SU-DHL-6 (cell line): ENCODE measurements at regions not wholly inside any gene's neighbourhood (a gene's known extent, or its start where the extent isn't known, plus 50 kb on each side); places are given as distances from the start of the nearest gene placed in this dataset.

Source experiments
- H2AFZ ChIP-seq: fragments of 200-600 bp; sonication (generic); 2 replicates; pipeline ENCODE4 v1.6.1; 2014; ENCODE audit warnings: low read depth, mild to moderate bottlenecking, moderate library complexity, mixed read lengths, antibody characterized with exemption, low read length; ENCODE audit not compliant: severe bottlenecking
- H3F3A ChIP-seq: fragments of 200-600 bp; shearing (Covaris generic); 2 replicates; pipeline ENCODE4 v1.6.0; 2016; ENCODE audit warnings: antibody characterized with exemption, mild to moderate bottlenecking; ENCODE audit not compliant: insufficient read depth
- H3K27ac ChIP-seq: fragments of 200-600 bp; sonication (generic); 2 replicates; pipeline ENCODE4 v1.5.1; 2016; ENCODE audit warnings: low read depth, mild to moderate bottlenecking, low read length, moderate library complexity, mixed read lengths
- H3K27me3 ChIP-seq: fragments of 200-600 bp; sonication (generic), shearing (Covaris generic); 2 replicates; pipeline ENCODE4 v1.6.0; 2014; ENCODE audit warnings: mild to moderate bottlenecking, low read length
- H3K36me3 ChIP-seq: fragments of 200-600 bp; sonication (generic); 2 replicates; pipeline ENCODE4 v1.6.1; 2014; ENCODE audit warnings: mild to moderate bottlenecking, low read length, mixed read lengths
- H3K4me2 ChIP-seq: fragments of 300-600, 200-600 bp; shearing (Covaris generic), sonication (generic); 2 replicates; pipeline ENCODE4 v1.6.0; 2014; ENCODE audit warnings: low read length, low read depth, mild to moderate bottlenecking; ENCODE audit not compliant: poor library complexity, severe bottlenecking
- H3K4me3 ChIP-seq: fragments of 200-600 bp; sonication (generic); 2 replicates; pipeline ENCODE4 v1.5.1; 2014; ENCODE audit warnings: antibody characterized with exemption, low read length, mild to moderate bottlenecking, mixed read lengths; ENCODE audit not compliant: insufficient read depth, poor library complexity, severe bottlenecking
- H3K79me2 ChIP-seq: fragments of 200-600 bp; sonication (generic); 2 replicates; pipeline ENCODE4 v1.6.1; 2014; ENCODE audit warnings: mild to moderate bottlenecking, low read length, moderate library complexity; ENCODE audit not compliant: insufficient read depth
- H3K9ac ChIP-seq: fragments of 200-600 bp; sonication (generic); 2 replicates; pipeline ENCODE4 v1.7.0; 2014; ENCODE audit warnings: mild to moderate bottlenecking, low read length
- H3K9me2 ChIP-seq: fragments of 200-600 bp; sonication (generic); replicated peaks from 2 replicates; pipeline ENCODE4 v1.6.1; 2014; ENCODE audit warnings: low read length; ENCODE audit not compliant: insufficient read depth
- H3K9me3 ChIP-seq: fragments of 200-600 bp; sonication (generic); 2 replicates; pipeline ENCODE4 v1.6.1; 2014; ENCODE audit warnings: low read length, mixed read lengths; ENCODE audit not compliant: insufficient read depth
- H4K20me1 ChIP-seq: fragments of 200-600 bp; sonication (generic); 2 replicates; pipeline ENCODE4 v1.6.1; 2014; ENCODE audit warnings: low read depth, mild to moderate bottlenecking, antibody characterized with exemption, low read length, moderate library complexity, mixed read lengths
- EZH2phosphoT487 ChIP-seq: fragments of 200-600 bp; sonication (generic), shearing (Covaris generic); conservative IDR thresholded peaks from 2 replicates; pipeline ENCODE4 v1.6.1; 2018; ENCODE audit warnings: mild to moderate bottlenecking, antibody characterized with exemption, low read length, moderate library complexity, mixed read lengths
- TF ChIP-seq, protein P1 (sequence below): fragments of 200-600 bp; sonication (generic); IDR thresholded peaks from one replicate; pipeline ENCODE4 v1.5.1; 2017; ENCODE audit warnings: antibody characterized with exemption, mild to moderate bottlenecking, low read length, moderate library complexity; ENCODE audit not compliant: insufficient read depth, poor library complexity, severe bottlenecking

DNA sequence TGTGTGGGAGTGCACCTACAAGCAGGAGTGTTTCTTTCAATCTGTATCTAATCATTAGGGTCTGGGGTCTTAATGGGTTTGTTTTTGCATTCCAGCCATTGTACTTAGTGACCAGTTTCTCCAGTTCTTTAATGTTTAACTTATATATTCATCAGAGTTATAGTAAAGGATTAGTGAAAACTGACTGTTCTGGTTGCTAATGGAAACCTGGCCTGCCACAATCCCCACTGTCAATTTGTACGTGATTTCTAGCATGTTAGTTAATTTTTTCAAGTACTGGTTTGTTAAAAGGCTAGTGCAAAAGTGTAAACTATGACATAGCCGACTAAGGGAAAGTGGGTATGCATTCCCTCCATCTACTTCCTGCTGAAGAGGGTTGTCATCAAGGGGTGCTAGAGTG is 276.1 kb downstream of the HTR1A start:
- Histone ChIP-seq H3K9ac (no peak overlapping the region), H3K9me3 (no peaks in the 10 kb centered on the region), H3K27ac (no peak overlapping the region), H3K27me3 (no peaks in the 10 kb centered on the region), H3K4me2 (no peak overlapping the region), H3K79me2 (no peaks in the 10 kb centered on the region), H3K9me2 (no peaks in the 10 kb centered on the region), H3F3A (no peaks in the 10 kb centered on the region), H3K36me3 (no peaks in the 10 kb centered on the region), H4K20me1 (no peaks in the 10 kb centered on the region), H3K4me3 (no peak overlapping the region), H2AFZ (no peak overlapping the region)
- no peak for TF ChIP-seq EZH2phosphoT487

DNA sequence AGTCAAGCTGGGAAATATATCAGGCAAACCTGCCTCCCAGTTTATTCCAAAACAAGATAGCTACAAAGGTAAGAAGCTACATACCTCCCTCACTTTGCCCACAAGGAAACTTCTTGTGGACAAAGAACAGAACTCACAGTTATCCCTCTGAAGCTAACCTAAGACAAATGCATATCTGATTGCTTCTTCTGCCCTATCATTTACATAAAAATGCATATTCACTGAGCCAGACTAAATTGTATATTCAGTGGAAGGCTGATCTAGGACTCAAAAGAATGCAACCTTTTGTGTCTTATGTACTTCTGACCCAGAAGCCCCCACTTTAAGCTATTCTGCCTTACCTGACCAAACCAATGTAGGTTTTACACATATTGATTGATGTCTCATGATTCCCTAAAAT is 276.8 kb downstream of the HTR1A start:
- H3K27ac ChIP-seq: no peak overlapping the region
- no peaks in the 10 kb centered on the region for H3K36me3 ChIP-seq
- H3F3A ChIP-seq: no peaks in the 10 kb centered on the region
- H3K4me2 ChIP-seq: no peak overlapping the region
- H3K9ac ChIP-seq: no peak overlapping the region
- H3K9me2 ChIP-seq: no peaks in the 10 kb centered on the region
- no peaks in the 10 kb centered on the region for H3K27me3 ChIP-seq
- H3K9me3 ChIP-seq: no peaks in the 10 kb centered on the region
- no peak overlapping the region for H2AFZ ChIP-seq
- H3K4me3 ChIP-seq: no peak overlapping the region
- H3K79me2 ChIP-seq: no peaks in the 10 kb centered on the region
- TF ChIP-seq, protein P1, sequence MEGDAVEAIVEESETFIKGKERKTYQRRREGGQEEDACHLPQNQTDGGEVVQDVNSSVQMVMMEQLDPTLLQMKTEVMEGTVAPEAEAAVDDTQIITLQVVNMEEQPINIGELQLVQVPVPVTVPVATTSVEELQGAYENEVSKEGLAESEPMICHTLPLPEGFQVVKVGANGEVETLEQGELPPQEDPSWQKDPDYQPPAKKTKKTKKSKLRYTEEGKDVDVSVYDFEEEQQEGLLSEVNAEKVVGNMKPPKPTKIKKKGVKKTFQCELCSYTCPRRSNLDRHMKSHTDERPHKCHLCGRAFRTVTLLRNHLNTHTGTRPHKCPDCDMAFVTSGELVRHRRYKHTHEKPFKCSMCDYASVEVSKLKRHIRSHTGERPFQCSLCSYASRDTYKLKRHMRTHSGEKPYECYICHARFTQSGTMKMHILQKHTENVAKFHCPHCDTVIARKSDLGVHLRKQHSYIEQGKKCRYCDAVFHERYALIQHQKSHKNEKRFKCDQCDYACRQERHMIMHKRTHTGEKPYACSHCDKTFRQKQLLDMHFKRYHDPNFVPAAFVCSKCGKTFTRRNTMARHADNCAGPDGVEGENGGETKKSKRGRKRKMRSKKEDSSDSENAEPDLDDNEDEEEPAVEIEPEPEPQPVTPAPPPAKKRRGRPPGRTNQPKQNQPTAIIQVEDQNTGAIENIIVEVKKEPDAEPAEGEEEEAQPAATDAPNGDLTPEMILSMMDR: no peak
- no peak for TF ChIP-seq EZH2phosphoT487
- no peaks in the 10 kb centered on the region for H4K20me1 ChIP-seq

DNA sequence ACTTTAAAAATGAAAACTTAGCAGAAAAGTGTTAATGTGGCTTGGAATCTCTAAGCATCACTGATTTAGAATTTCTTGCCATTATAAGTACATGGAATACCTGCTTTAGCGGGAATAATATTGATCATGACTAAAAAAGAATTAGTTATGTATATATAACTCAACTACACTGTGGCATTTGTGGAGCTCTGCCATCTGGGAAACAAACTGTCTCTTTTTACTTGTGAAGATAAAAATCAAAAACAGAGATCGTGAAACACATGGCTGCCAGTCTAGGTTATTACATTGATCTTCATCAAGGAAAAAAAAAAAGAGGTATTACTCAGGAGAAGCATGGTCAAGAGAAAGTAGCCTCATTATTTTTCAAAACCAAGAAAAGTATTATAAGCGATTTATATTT is 287.4 kb downstream of the HTR1A start:
- H3K9me3 ChIP-seq: no peaks in the 10 kb centered on the region
- no peaks in the 10 kb centered on the region for H3F3A ChIP-seq
- H3K9me2 ChIP-seq: no peaks in the 10 kb centered on the region
- H3K4me3 ChIP-seq: no peak overlapping the region
- H3K36me3 ChIP-seq: no peaks in the 10 kb centered on the region
- no peaks in the 10 kb centered on the region for H3K79me2 ChIP-seq
- no peaks in the 10 kb centered on the region for H4K20me1 ChIP-seq
- H3K4me2 ChIP-seq: no peak overlapping the region
- TF ChIP-seq EZH2phosphoT487: no peak
- no peak overlapping the region for H3K27ac ChIP-seq
- no peak overlapping the region for H3K9ac ChIP-seq
- no peak overlapping the region for H2AFZ ChIP-seq
- no peaks in the 10 kb centered on the region for H3K27me3 ChIP-seq

DNA sequence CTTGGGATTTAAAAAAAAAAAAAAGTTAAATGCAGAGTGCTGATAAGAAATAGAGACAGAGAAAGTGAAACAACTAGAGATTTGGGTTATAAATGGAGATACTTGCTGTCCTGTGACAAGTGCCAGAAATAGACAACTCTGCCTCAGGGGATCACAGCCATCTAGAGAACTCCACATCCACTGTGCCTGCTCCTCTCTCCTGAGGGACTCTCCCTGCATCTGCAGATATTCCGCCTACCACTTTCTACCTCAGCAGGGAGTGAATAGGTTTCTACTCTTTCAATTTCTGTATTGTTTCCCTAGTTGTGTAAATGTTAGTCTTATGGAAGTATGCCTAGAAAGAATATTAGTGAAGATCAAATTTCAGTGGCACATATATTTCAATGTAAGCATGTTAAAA is 307.2 kb downstream of the HTR1A start:
- no peaks in the 10 kb centered on the region for H3K79me2 ChIP-seq
- no peak overlapping the region for H3K27ac ChIP-seq
- H3K4me3 ChIP-seq: no peak overlapping the region
- H3K9me2 ChIP-seq: no peaks in the 10 kb centered on the region
- no peaks in the 10 kb centered on the region for H3F3A ChIP-seq
- H3K9ac ChIP-seq: no peak overlapping the region
- H3K4me2 ChIP-seq: no peak overlapping the region
- no peaks in the 10 kb centered on the region for H3K36me3 ChIP-seq
- no peaks in the 10 kb centered on the region for H4K20me1 ChIP-seq
- no peak overlapping the region for H2AFZ ChIP-seq
- no peak for TF ChIP-seq EZH2phosphoT487
- TF ChIP-seq, protein P1: no peak
- H3K9me3 ChIP-seq: no peaks in the 10 kb centered on the region
- H3K27me3 ChIP-seq: no peaks in the 10 kb centered on the region
